Keratinocyte (primary cell): ENCODE measurements at regions not wholly inside any gene's neighbourhood (a gene's known extent, or its start where the extent isn't known, plus 50 kb on each side); places are given as distances from the start of the nearest gene placed in this dataset.

Experiments
- DNase-seq: peaks from one replicate; pipeline ENCODE4 v3.0.0-alpha.2; 2011; ENCODE audit warnings: low read depth, missing footprints, low spot score
- FAIRE-seq: peaks from 2 replicates; lab custom pipeline; 2011; peaks lifted over from hg19 to GRCh38; lab: Jason Lieb, UNC
- H2AFZ ChIP-seq: 2 replicates; pipeline ENCODE4 v1.6.0; 2012; ENCODE audit warnings: low read length, control low read depth, inconsistent platforms; ENCODE audit not compliant: control insufficient read depth
- H3K27ac ChIP-seq: 2 replicates; pipeline ENCODE4 v1.5.1; 2011; ENCODE audit warnings: low read length; ENCODE audit not compliant: control insufficient read depth, insufficient read depth
- H3K27me3 ChIP-seq: 3 replicates; pipeline ENCODE4 v1.6.0; 2011; ENCODE audit warnings: low read length; ENCODE audit not compliant: control insufficient read depth, insufficient read depth; ENCODE audit errors: extremely low read depth
- H3K36me3 ChIP-seq, 2 experiments: 2 replicates in 1 of 2; 3 replicates in 1 of 2; pipeline ENCODE4 v1.5.1; 2011; ENCODE audit warnings: low read length in 2 of 2, mild to moderate bottlenecking in 1 of 2; ENCODE audit not compliant: control insufficient read depth in 2 of 2, insufficient read depth in 2 of 2; ENCODE audit errors: extremely low read depth in 1 of 2
- H3K4me1 ChIP-seq: 3 replicates; pipeline ENCODE4 v1.5.1; 2011; ENCODE audit warnings: low read length; ENCODE audit not compliant: control insufficient read depth, insufficient read depth; ENCODE audit errors: extremely low read depth
- H3K4me2 ChIP-seq: 3 replicates; pipeline ENCODE4 v1.6.0; 2011; ENCODE audit warnings: low read depth, low read length; ENCODE audit not compliant: control insufficient read depth, insufficient read depth; ENCODE audit errors: extremely low read depth
- H3K4me3 ChIP-seq, 3 experiments: fragments of 200-600 bp in 1 of 3; sonication (generic) in 1 of 3; 2 replicates in 2 of 3; 3 replicates in 1 of 3; pipeline ENCODE4 v1.5.1; 2011 to 2016; ENCODE audit warnings: low read length in 3 of 3, mild to moderate bottlenecking in 3 of 3, control low read depth in 2 of 3, inconsistent platforms in 1 of 3, low read depth in 1 of 3, mixed read lengths in 1 of 3, mixed run types in 1 of 3, moderate library complexity in 1 of 3; ENCODE audit not compliant: control insufficient read depth in 2 of 3, insufficient read depth in 2 of 3; ENCODE audit errors: extremely low read depth in 1 of 3
- H3K79me2 ChIP-seq: 2 replicates; pipeline ENCODE4 v1.6.0; 2012; ENCODE audit warnings: low read length; ENCODE audit not compliant: control insufficient read depth, insufficient read depth
- H3K9ac ChIP-seq: 3 replicates; pipeline ENCODE4 v1.6.0; 2011; ENCODE audit warnings: low read length; ENCODE audit not compliant: control insufficient read depth, insufficient read depth; ENCODE audit errors: extremely low read depth
- H3K9me1 ChIP-seq: 3 replicates; pipeline ENCODE4 v1.6.0; 2011; ENCODE audit warnings: low read length; ENCODE audit not compliant: control insufficient read depth, insufficient read depth; ENCODE audit errors: extremely low read depth
- H3K9me3 ChIP-seq: 2 replicates; pipeline ENCODE4 v1.5.1; 2012; ENCODE audit warnings: low read depth, low read length; ENCODE audit not compliant: control insufficient read depth
- H4K20me1 ChIP-seq: 3 replicates; pipeline ENCODE4 v1.6.0; 2011; ENCODE audit warnings: low read length; ENCODE audit not compliant: control insufficient read depth, insufficient read depth; ENCODE audit errors: extremely low read depth
- EZH2 ChIP-seq: IDR thresholded peaks from one replicate; pipeline ENCODE4 v1.6.1; 2012; ENCODE audit warnings: inconsistent platforms, mild to moderate bottlenecking, low read length, moderate library complexity
- dilution Hi-C: fragments of 300-500 bp; cut with MboI; formaldehyde crosslinking; loops from one replicate; pipeline ENCODE4 v1.7.0; 2020; ENCODE audit warnings: low sequenced_read_pairs; ENCODE audit not compliant: extremely low pct_ligation_motif_present
- TF ChIP-seq, protein P1 (sequence below), 3 experiments: IDR thresholded peaks in 1 of 3; conservative IDR thresholded peaks in 1 of 3; optimal IDR thresholded peaks in 1 of 3; 2 replicates in 2 of 3; 3 replicates in 1 of 3; pipeline versions ENCODE3 to v1.5.1; 2011; ENCODE audit warnings: low read length in 3 of 3, mild to moderate bottlenecking in 3 of 3, moderate library complexity in 2 of 3, control low read depth in 1 of 3, inconsistent platforms in 1 of 3; ENCODE audit not compliant: insufficient read depth in 2 of 3; ENCODE audit errors: extremely low read depth in 1 of 3

- dilution Hi-C loops, result no loop called here
- FAIRE-seq (no peak), DNase-seq (no peak)
- Histone ChIP-seq H3K4me1 (no peaks in the 10 kb centered on the region), H4K20me1 (no peaks in the 10 kb centered on the region), H3K9me1 (no peaks in the 10 kb centered on the region), H3K9ac (no peak overlapping the region), H3K27me3 (no peaks in the 10 kb centered on the region), H3K4me2 (no peak overlapping the region), H3K9me3 (no peaks in the 10 kb centered on the region), H3K36me3 (no peaks in the 10 kb centered on the region), H3K4me3 (no peak overlapping the region), H3K79me2 (no peaks in the 10 kb centered on the region), H2AFZ (no peak overlapping the region), H3K27ac (no peak overlapping the region)
- TF ChIP-seq, protein P1, sequence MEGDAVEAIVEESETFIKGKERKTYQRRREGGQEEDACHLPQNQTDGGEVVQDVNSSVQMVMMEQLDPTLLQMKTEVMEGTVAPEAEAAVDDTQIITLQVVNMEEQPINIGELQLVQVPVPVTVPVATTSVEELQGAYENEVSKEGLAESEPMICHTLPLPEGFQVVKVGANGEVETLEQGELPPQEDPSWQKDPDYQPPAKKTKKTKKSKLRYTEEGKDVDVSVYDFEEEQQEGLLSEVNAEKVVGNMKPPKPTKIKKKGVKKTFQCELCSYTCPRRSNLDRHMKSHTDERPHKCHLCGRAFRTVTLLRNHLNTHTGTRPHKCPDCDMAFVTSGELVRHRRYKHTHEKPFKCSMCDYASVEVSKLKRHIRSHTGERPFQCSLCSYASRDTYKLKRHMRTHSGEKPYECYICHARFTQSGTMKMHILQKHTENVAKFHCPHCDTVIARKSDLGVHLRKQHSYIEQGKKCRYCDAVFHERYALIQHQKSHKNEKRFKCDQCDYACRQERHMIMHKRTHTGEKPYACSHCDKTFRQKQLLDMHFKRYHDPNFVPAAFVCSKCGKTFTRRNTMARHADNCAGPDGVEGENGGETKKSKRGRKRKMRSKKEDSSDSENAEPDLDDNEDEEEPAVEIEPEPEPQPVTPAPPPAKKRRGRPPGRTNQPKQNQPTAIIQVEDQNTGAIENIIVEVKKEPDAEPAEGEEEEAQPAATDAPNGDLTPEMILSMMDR (optimal IDR thresholded peaks at IDR 0.05 in 1 of 3, IDR thresholded peaks at IDR 0.05 in 1 of 3, conservative IDR thresholded peaks at IDR 0.05 in 1 of 3; ENCODE audit: extremely low read depth in 1 of 3, insufficient read depth in 2 of 3, low read length in 3 of 3), result no peak
- no peak for TF ChIP-seq EZH2
These were observed 433.7 kb downstream of the ZNF521 start for GRCh38 chr18:24918257-24918656.

DNA sequence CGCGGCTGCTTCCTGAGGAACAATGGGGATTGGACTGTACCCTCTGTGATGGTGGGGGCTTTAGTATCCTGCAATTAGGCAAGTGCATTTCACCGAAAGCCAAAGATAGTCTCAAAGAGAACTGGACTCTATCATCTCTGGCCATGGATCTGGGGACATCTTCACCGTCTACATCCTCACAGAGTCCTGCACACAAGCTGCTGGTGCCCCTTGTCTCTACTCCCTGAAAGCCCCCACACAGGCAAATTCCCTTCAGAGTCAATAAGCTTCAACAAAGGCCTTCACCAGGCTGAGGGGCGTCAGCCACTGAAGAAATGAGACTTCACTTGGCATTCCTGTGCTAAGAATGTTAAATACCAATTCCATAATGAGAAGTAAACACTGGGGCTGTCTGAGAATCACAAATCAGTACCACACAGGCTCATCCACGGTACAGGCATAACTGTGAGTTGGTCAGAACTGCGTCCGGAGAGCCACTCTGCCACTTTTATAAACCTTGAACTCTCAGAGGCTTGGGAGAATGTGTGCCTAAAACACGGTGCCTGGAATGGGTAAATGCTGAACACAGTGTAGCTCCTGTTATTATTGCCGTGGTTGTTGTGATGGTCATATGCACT is 432.7 kb downstream of the ZNF521 start:
- TF ChIP-seq, protein P1 (optimal IDR thresholded peaks at IDR 0.05 in 1 of 3, IDR thresholded peaks at IDR 0.05 in 1 of 3, conservative IDR thresholded peaks at IDR 0.05 in 1 of 3; ENCODE audit: extremely low read depth in 1 of 3, insufficient read depth in 2 of 3, low read length in 3 of 3), result no peak
- no peak for TF ChIP-seq EZH2
- H3K9me3 ChIP-seq, result no peaks in the 10 kb centered on the region
- H3K9me1 ChIP-seq, result no peaks in the 10 kb centered on the region
- H4K20me1 ChIP-seq, result no peaks in the 10 kb centered on the region
- no peaks in the 10 kb centered on the region for H3K4me1 ChIP-seq
- no peak for FAIRE-seq
- H3K27me3 ChIP-seq, result no peaks in the 10 kb centered on the region
- DNase-seq, result no peak
- no peaks in the 10 kb centered on the region for H3K36me3 ChIP-seq
- dilution Hi-C loops, result no loop called here
- no peaks in the 10 kb centered on the region for H3K79me2 ChIP-seq
- no peak overlapping the region for H3K4me3 ChIP-seq
- no peak overlapping the region for H3K9ac ChIP-seq
- no peak overlapping the region for H2AFZ ChIP-seq
- H3K4me2 ChIP-seq, result no peak overlapping the region
- H3K27ac ChIP-seq, result no peak overlapping the region
